Activated CD8-positive, alpha-beta memory T cell treated with anti-CD3 and anti-CD28 coated beads for 24 hours (primary cell): ENCODE measurements at regions not wholly inside any gene's neighbourhood (a gene's known extent, or its start where the extent isn't known, plus 50 kb on each side); places are given as distances from the start of the nearest gene placed in this dataset.
"Not testable (repeated sequence)": the region's sequence is repeated elsewhere in the genome, so short reads cannot be mapped to it uniquely, and the experiment has no call there.

Source experiments
- DNase-seq: peaks from one replicate; pipeline ENCODE4 v3.0.0-alpha.2; 2020

GRCh38 chr7:4319280-4319679 lies 362.8 kb upstream of the FOXK1 start:
- DNase-seq, result no peak

GRCh38 chr7:4325732-4326131 lies 356.4 kb upstream of the FOXK1 start:
- DNase-seq, result no peak

GRCh38 chr7:4331711-4332110 lies 350.4 kb upstream of the FOXK1 start:
- no peak for DNase-seq

GRCh38 chr7:4338556-4338955 lies 343.5 kb upstream of the FOXK1 start:
- DNase-seq, result no peak

- no peak for DNase-seq
These were observed 338.5 kb upstream of the FOXK1 start for GRCh38 chr7:4343272-4344247.

GRCh38 chr7:4345004-4345403 lies 337.1 kb upstream of the FOXK1 start:
- DNase-seq, result no peak

GRCh38 chr7:4352069-4352468 lies 330.0 kb upstream of the FOXK1 start:
- DNase-seq, result no peak

- DNase-seq, result no peak
These were observed 320.3 kb upstream of the FOXK1 start for GRCh38 chr7:4361774-4362173.

- DNase-seq, result no peak
These were observed 298.5 kb upstream of the FOXK1 start for GRCh38 chr7:4383584-4383983.

GRCh38 chr7:4386190-4386589 lies 295.9 kb upstream of the FOXK1 start:
- DNase-seq, result no peak

GRCh38 chr7:4391103-4391502 lies 291.0 kb upstream of the FOXK1 start:
- DNase-seq, result not testable (repeated sequence)

GRCh38 chr7:4394736-4395135 lies 287.4 kb upstream of the FOXK1 start:
- DNase-seq, result no peak

GRCh38 chr7:4399121-4399520 lies 283.0 kb upstream of the FOXK1 start:
- no peak for DNase-seq

GRCh38 chr7:4399596-4399995 lies 282.5 kb upstream of the FOXK1 start:
- no peak for DNase-seq

GRCh38 chr7:4406288-4407058 lies 275.6 kb upstream of the FOXK1 start:
- DNase-seq, result no peak

- no peak for DNase-seq
These were observed 272.1 kb upstream of the FOXK1 start for GRCh38 chr7:4409946-4410345.

- DNase-seq, result no peak
These were observed 265.6 kb upstream of the FOXK1 start for GRCh38 chr7:4416396-4417056.

- no peak for DNase-seq
These were observed 253.6 kb upstream of the FOXK1 start for GRCh38 chr7:4428526-4428925.

GRCh38 chr7:4430227-4430626 lies 251.9 kb upstream of the FOXK1 start:
- DNase-seq, result no peak

GRCh38 chr7:4434306-4434705 lies 247.8 kb upstream of the FOXK1 start:
- no peak for DNase-seq

- no peak for DNase-seq
These were observed 245.7 kb upstream of the FOXK1 start for GRCh38 chr7:4436361-4436895.

GRCh38 chr7:4436936-4437335 lies 245.2 kb upstream of the FOXK1 start:
- DNase-seq, result no peak

- no peak for DNase-seq
These were observed 244.2 kb upstream of the FOXK1 start for GRCh38 chr7:4437916-4438315.
